Parathyroid adenoma (tissue), 2 donors: ENCODE measurements at regions not wholly inside any gene's neighbourhood (a gene's known extent, or its start where the extent isn't known, plus 50 kb on each side); places are given as distances from the start of the nearest gene placed in this dataset.
"Not testable (repeated sequence)": the region's sequence is repeated elsewhere in the genome, so short reads cannot be mapped to it uniquely, and the experiment has no call there.

Experiments used
- H2AFZ ChIP-seq: fragments of 300-600 bp; sonication (generic); one replicate; pipeline ENCODE4 v1.7.0; 2017; ENCODE audit warnings: antibody characterized with exemption, mild to moderate bottlenecking
- H3K27ac ChIP-seq: fragments of 300-600 bp; sonication (generic); one replicate; pipeline ENCODE4 v1.7.0; 2017
- H3K27me3 ChIP-seq: fragments of 300-600 bp; sonication (generic); one replicate; pipeline ENCODE4 v1.7.0; 2017; ENCODE audit warnings: low read length; ENCODE audit not compliant: control insufficient read depth, insufficient read depth
- H3K36me3 ChIP-seq: fragments of 300-600 bp; sonication (generic); one replicate; pipeline ENCODE4 v1.7.0; 2017; ENCODE audit warnings: low read length; ENCODE audit not compliant: control insufficient read depth, insufficient read depth
- H3K4me1 ChIP-seq: fragments of 300-600 bp; sonication (generic); one replicate; pipeline ENCODE4 v1.7.0; 2017; ENCODE audit warnings: control low read depth
- H3K4me2 ChIP-seq: fragments of 300-600 bp; sonication (generic); one replicate; pipeline ENCODE4 v1.7.0; 2017; ENCODE audit warnings: low read length
- H3K4me3 ChIP-seq: fragments of 300-600 bp; sonication (generic); one replicate; pipeline ENCODE4 v1.7.0; 2017; ENCODE audit warnings: low read depth, low read length
- H3K79me2 ChIP-seq: fragments of 300-600 bp; sonication (generic); one replicate; pipeline ENCODE4 v1.7.0; 2017; ENCODE audit warnings: control low read depth
- H3K9ac ChIP-seq: fragments of 300-600 bp; sonication (generic); one replicate; pipeline ENCODE4 v1.7.0; 2017; ENCODE audit warnings: mild to moderate bottlenecking
- H3K9me3 ChIP-seq: fragments of 300-600 bp; sonication (generic); one replicate; pipeline ENCODE4 v1.7.0; 2017; ENCODE audit warnings: low read length; ENCODE audit not compliant: control insufficient read depth
- TF ChIP-seq, protein P1 (sequence below): fragments of 300-600 bp; sonication (generic); IDR thresholded peaks from one replicate; pipeline ENCODE4 v1.7.0; 2017; ENCODE audit warnings: antibody characterized with exemption, mild to moderate bottlenecking
- donor health status: primary hyperparathyroidism.

DNA sequence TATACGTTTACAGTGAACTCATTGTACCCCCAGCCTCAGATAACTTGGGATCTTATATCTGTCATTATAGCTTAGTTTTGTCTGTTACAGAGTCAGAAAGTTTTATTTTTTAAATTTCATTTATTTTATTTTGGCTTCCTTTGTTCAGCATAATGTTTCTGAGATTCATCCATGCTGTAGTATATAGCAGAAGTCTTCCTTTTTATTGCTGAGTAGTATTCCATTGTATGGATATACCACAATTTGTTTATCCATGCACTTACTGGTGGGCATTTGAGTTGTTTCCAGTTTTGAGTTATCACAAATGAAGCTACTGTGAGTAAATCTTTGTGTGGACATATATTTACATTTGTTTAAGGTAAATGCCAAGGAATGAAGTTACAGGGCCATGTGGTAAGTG is 122.3 kb downstream of the ADCYAP1 start:
- Histone ChIP-seq H3K9me3 (no peaks in the 10 kb centered on the region), H3K9ac (no peak overlapping the region), H3K4me2 (no peak overlapping the region), H3K27ac (no peak overlapping the region), H3K36me3 (no peaks in the 10 kb centered on the region), H2AFZ (no peak overlapping the region), H3K4me3 (no peak overlapping the region), H3K27me3 (no peaks in the 10 kb centered on the region), H3K79me2 (no peaks in the 10 kb centered on the region), H3K4me1 (no peaks in the 10 kb centered on the region)
- TF ChIP-seq, protein P1, sequence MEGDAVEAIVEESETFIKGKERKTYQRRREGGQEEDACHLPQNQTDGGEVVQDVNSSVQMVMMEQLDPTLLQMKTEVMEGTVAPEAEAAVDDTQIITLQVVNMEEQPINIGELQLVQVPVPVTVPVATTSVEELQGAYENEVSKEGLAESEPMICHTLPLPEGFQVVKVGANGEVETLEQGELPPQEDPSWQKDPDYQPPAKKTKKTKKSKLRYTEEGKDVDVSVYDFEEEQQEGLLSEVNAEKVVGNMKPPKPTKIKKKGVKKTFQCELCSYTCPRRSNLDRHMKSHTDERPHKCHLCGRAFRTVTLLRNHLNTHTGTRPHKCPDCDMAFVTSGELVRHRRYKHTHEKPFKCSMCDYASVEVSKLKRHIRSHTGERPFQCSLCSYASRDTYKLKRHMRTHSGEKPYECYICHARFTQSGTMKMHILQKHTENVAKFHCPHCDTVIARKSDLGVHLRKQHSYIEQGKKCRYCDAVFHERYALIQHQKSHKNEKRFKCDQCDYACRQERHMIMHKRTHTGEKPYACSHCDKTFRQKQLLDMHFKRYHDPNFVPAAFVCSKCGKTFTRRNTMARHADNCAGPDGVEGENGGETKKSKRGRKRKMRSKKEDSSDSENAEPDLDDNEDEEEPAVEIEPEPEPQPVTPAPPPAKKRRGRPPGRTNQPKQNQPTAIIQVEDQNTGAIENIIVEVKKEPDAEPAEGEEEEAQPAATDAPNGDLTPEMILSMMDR = no peak

DNA sequence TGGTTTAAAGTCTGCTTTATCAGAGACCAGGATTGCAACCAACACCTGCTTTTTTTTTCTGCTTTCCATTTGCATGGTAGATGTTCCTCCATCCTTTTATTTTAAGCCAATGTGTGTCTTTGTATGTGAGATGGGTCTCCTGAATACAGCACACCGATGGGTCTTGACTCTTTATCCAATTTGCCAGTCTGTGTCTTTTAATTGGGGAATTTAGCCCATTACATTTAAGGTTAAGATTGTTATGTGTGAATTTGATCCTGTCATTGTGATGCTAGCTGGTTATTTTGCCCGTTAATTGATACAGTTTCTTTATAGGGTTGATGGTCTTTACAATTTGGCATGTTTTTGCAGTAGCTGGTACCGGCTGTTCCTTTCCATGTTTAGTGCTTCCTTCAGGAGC is 128.4 kb downstream of the ADCYAP1 start:
- H3K4me1 ChIP-seq, H3K27ac ChIP-seq, H3K79me2 ChIP-seq, H2AFZ ChIP-seq, H3K9me3 ChIP-seq, H3K36me3 ChIP-seq, H3K9ac ChIP-seq, H3K27me3 ChIP-seq, H3K4me2 ChIP-seq, H3K4me3 ChIP-seq: not testable (repeated sequence)

DNA sequence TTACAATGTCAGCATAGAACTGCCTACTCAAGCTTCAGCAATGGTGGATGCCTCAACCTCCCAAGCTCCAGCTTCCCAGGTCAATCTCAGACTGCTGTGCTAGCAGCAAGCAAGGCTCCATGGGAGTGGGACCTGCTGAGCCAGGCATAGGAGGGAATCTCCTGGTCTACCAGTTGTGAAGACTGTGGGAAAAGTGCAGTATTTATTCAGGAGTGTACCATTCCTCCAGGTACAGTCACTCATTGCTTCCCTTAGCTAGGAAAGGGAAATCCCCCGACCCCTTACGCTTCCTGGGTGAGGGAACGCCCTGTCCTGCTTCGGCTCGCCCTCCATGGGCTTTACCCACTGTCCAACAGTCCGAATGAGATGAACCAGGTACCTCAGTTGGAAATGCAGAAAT is 130.3 kb downstream of the ADCYAP1 start:
- Histone ChIP-seq H2AFZ (no peak overlapping the region), H3K4me2 (no peak overlapping the region), H3K27ac (no peak overlapping the region), H3K4me3 (no peak overlapping the region), H3K27me3 (no peaks in the 10 kb centered on the region), H3K9me3 (no peaks in the 10 kb centered on the region), H3K36me3 (no peaks in the 10 kb centered on the region), H3K4me1 (no peaks in the 10 kb centered on the region), H3K9ac (no peak overlapping the region), H3K79me2 (no peaks in the 10 kb centered on the region)
- TF ChIP-seq, protein P1 = no peak

DNA sequence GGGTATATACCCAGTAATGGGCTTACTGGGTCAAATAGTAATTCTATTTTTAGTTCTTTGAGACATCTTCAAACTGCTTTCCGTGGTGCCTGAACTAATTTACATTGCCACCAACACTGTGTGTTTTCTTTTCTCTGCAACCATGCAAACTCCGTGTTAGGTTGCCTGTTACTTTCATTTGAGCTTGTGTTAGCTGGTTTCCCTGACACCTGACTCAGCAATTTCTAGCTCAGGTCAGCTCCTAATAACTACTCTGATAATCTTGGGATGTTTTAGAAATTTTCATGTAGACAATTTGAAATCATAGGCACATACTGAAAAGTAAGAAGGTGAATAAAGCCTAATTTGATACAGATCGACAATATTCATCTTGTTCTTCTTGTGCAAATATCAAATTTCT is 132.3 kb downstream of the ADCYAP1 start:
- Histone ChIP-seq H3K4me3 (no peak overlapping the region), H3K36me3 (no peaks in the 10 kb centered on the region), H3K9me3 (no peaks in the 10 kb centered on the region), H3K27me3 (no peaks in the 10 kb centered on the region), H3K4me2 (no peak overlapping the region), H3K9ac (no peak overlapping the region), H3K27ac (no peak overlapping the region), H2AFZ (no peak overlapping the region), H3K79me2 (no peaks in the 10 kb centered on the region), H3K4me1 (no peaks in the 10 kb centered on the region)
- TF ChIP-seq, protein P1 = no peak

DNA sequence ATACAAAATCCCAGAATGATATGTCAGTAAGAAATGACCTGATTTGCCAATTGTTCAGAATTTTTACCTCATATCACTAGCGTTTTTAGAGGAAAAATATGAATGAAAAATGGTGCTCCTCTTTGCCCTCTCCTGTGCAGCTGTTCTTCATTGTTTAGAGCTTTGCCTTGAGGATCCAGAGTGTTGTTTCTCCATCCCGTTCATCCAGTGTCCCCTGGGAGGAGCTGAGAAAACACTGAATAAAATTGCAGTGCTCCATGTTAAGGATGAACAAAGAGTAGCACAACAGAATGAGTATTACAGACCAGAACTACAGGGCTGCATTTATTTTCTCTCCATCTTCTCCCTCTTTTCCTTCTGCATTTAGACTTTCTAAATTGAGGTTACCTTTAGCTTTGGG is 133.1 kb downstream of the ADCYAP1 start:
- Histone ChIP-seq H3K9ac (no peak overlapping the region), H3K4me3 (no peak overlapping the region), H2AFZ (no peak overlapping the region), H3K36me3 (no peaks in the 10 kb centered on the region), H3K4me1 (no peaks in the 10 kb centered on the region), H3K4me2 (no peak overlapping the region), H3K27ac (no peak overlapping the region), H3K79me2 (no peaks in the 10 kb centered on the region), H3K9me3 (no peaks in the 10 kb centered on the region), H3K27me3 (no peaks in the 10 kb centered on the region)
- TF ChIP-seq, protein P1 = no peak
